Mucosa of rectum (tissue), 2 donors: ENCODE measurements at regions not wholly inside any gene's neighbourhood (a gene's known extent, or its start where the extent isn't known, plus 50 kb on each side); places are given as distances from the start of the nearest gene placed in this dataset.

Source experiments
- H3K27ac ChIP-seq, 2 donors: one replicate each; pipeline ENCODE4 v1.7.0; 2013; ENCODE audit warnings: inconsistent platforms in 2 of 2, low read depth in 2 of 2, low read length in 2 of 2
- H3K27me3 ChIP-seq, 2 donors: one replicate each; pipeline ENCODE4 v1.7.0; 2013; ENCODE audit warnings: low read length in 2 of 2; ENCODE audit not compliant: control insufficient read depth in 2 of 2, insufficient read depth in 2 of 2
- H3K36me3 ChIP-seq, 2 donors: one replicate each; pipeline ENCODE4 v1.7.0; 2013; ENCODE audit warnings: low read length in 2 of 2; ENCODE audit not compliant: control insufficient read depth in 2 of 2, insufficient read depth in 2 of 2
- H3K4me1 ChIP-seq, 2 donors: one replicate each; pipeline ENCODE4 v1.7.0; 2013; ENCODE audit warnings: low read length in 2 of 2, mild to moderate bottlenecking in 1 of 2; ENCODE audit not compliant: control insufficient read depth in 2 of 2, insufficient read depth in 2 of 2
- H3K4me3 ChIP-seq, 2 donors: one replicate each; pipeline ENCODE4 v1.7.0; 2013; ENCODE audit warnings: low read length in 2 of 2
- H3K9ac ChIP-seq, 2 donors: one replicate each; pipeline ENCODE4 v1.7.0; 2013; ENCODE audit warnings: low read length in 2 of 2, low read depth in 1 of 2, mild to moderate bottlenecking in 1 of 2
- H3K9me3 ChIP-seq, 2 donors: one replicate each; pipeline ENCODE4 v1.7.0; 2013; ENCODE audit warnings: low read length in 2 of 2; ENCODE audit not compliant: control insufficient read depth in 2 of 2
- donor health status: healthy.
- donor health status: Normal muscosa, but diverticular disease.

DNA sequence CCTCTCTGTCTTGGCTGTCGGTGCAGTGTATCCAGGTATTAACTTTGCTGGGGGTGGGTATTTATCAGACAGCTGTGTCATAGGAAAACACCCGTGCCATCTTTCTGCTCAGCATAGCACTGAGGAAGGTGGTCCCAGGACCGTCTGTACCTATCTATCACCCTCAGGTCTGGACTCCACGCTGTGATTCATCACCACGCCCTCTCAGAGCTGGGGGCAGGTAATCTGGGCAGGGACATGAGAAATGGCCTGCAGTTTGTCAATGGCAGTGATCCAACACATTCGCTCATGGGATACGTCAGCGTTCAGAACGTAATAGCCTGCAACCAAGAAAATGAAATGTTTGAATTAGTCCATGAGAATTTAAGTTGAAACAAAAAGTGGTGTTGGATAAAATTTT, 151.6 kb upstream of the MAP1B start:
- peaks cover 2 to 4% of the 10 kb centered on the region in 2 donors for H3K27me3 ChIP-seq
- no peaks in the 10 kb centered on the region for H3K4me1 ChIP-seq
- no peak overlapping the region for H3K4me3 ChIP-seq
- H3K9ac ChIP-seq, result no peak overlapping the region
- no peak overlapping the region for H3K27ac ChIP-seq
- H3K9me3 ChIP-seq, result no peaks in the 10 kb centered on the region
- no peaks in the 10 kb centered on the region for H3K36me3 ChIP-seq

DNA sequence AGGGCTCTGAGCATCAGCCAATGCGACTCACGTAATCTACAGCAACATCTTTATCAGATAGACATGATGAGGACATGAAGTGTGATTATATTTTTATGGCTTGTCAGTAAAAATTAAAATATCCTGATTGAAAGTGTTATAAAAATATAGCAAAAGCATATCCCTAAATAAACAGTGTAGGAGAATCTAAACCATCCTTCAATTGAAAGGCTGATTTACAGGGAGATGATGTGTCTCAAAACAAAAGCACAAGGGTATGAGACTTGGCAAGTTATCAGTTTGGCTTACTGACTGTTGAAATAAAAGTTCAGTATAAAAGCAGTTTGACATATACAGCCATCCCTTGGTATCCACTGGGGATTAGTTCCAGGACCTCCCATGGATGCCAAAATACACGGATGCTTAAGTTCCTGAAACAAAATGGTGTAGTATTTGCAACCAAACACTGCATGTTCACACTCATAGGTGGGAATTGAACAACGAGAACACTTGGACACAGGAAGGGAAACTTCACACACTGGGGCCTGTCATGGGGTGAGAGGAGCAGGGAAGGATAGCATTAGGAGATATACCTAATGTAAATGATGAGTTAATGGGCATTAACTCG, 149.9 kb upstream of the MAP1B start:
- Histone ChIP-seq H3K9me3 (no peaks in the 10 kb centered on the region), H3K4me1 (no peaks in the 10 kb centered on the region), H3K27me3 (peaks cover 2 to 4% of the 10 kb centered on the region in 2 donors), H3K4me3 (no peak overlapping the region), H3K36me3 (no peaks in the 10 kb centered on the region), H3K9ac (no peak overlapping the region), H3K27ac (no peak overlapping the region)

DNA sequence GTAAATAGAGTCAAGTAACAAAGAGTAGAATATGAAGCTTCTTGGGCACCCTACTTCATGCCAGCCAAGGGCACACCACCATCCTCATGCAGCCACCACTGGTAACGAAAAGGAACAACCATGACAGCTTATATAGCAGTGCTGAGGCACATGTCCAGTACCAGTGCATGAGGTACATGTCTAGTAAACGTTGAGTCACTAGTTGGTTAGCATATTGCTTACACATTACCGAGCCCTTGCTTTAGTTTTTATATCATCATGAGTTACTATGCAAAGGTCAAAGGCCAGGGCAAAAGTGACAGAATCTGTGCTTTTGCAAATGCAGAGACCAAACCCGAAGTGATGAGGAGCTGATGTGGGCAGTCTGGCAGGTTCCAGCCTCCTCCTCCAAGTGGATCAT, 147.1 kb upstream of the MAP1B start:
- peaks cover 0 to 2% of the 10 kb centered on the region in 2 donors for H3K27me3 ChIP-seq
- H3K4me3 ChIP-seq, result no peak overlapping the region
- H3K36me3 ChIP-seq, result no peaks in the 10 kb centered on the region
- H3K9ac ChIP-seq, result no peak overlapping the region
- no peaks in the 10 kb centered on the region for H3K4me1 ChIP-seq
- H3K9me3 ChIP-seq, result no peaks in the 10 kb centered on the region
- no peak overlapping the region for H3K27ac ChIP-seq

DNA sequence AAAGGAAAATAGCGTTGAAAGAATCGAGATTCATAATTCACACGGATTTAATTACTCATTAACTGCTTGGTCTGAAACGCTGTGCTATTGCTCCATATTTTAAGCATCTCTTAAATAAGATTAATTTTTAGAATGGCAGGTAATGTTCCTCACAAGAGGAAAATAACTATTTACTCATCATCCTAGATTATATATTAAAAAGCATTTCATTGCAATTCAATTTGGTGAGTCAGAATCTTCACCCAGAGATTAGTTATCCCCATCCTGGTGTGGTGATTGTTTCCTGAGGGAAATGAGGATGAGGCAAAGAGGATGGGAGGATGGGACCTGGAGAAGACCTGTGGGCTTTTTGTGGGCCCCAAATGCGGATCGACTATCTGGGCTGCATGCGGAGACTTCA, 145.5 kb upstream of the MAP1B start:
- H3K4me1 ChIP-seq, result no peaks in the 10 kb centered on the region
- H3K9ac ChIP-seq, result no peak overlapping the region
- H3K27ac ChIP-seq, result no peak overlapping the region
- H3K4me3 ChIP-seq, result no peak overlapping the region
- no peaks in the 10 kb centered on the region for H3K9me3 ChIP-seq
- H3K36me3 ChIP-seq, result no peaks in the 10 kb centered on the region
- peaks cover 0 to 2% of the 10 kb centered on the region in 2 donors for H3K27me3 ChIP-seq

DNA sequence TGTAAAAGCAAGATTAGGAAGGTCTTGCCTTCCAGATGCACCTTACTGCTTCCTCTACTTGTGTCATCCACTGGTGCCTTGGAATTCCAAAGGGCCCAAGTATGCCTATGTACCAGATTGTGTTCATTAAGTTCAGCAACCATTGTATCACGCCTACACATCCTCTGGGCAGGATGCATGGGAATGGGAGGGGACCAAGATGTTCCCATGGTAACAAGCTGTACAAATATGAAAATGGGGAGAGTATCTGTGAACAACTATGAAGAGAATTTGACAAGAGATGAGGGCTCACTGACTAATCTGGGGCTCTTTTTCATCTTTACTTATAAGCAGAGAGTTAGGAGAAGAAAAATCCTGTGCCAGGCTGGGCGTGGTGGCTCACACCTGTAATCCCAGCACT, 137.8 kb upstream of the MAP1B start:
- Histone ChIP-seq H3K27ac (no peak overlapping the region), H3K9me3 (no peaks in the 10 kb centered on the region), H3K36me3 (no peaks in the 10 kb centered on the region)

DNA sequence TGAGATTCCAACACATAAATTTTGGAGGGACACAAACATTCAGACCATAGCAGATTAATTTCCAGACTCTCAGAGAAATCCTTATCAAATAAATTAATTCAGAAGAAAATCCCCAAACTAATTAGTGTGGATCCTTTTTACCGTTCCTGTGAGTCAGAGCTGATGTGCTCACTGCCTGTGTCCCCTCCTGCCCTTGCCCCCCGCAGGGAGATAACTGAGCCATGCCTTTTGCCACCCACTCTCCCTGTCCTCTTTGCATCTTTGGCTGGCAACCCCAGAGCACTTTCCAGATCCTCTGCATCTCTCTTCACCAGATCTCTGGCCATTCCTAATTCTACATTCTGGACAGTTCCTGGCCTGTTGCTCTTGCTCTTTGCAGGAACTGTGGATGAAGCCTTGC, 135.4 kb upstream of the MAP1B start:
- no peaks in the 10 kb centered on the region for H3K9me3 ChIP-seq
- H3K4me1 ChIP-seq, result no peaks in the 10 kb centered on the region
- no peak overlapping the region for H3K27ac ChIP-seq
- H3K4me3 ChIP-seq, result no peak overlapping the region
- no peaks in the 10 kb centered on the region for H3K27me3 ChIP-seq
- no peak overlapping the region for H3K9ac ChIP-seq
- H3K36me3 ChIP-seq, result no peaks in the 10 kb centered on the region

More for the DNA sequence above, 137.8 kb upstream of the MAP1B start:
- Histone ChIP-seq H3K4me1 (no peaks in the 10 kb centered on the region), H3K9ac (no peak overlapping the region), H3K27me3 (peaks cover 0 to 2% of the 10 kb centered on the region in 2 donors), H3K4me3 (no peak overlapping the region)

DNA sequence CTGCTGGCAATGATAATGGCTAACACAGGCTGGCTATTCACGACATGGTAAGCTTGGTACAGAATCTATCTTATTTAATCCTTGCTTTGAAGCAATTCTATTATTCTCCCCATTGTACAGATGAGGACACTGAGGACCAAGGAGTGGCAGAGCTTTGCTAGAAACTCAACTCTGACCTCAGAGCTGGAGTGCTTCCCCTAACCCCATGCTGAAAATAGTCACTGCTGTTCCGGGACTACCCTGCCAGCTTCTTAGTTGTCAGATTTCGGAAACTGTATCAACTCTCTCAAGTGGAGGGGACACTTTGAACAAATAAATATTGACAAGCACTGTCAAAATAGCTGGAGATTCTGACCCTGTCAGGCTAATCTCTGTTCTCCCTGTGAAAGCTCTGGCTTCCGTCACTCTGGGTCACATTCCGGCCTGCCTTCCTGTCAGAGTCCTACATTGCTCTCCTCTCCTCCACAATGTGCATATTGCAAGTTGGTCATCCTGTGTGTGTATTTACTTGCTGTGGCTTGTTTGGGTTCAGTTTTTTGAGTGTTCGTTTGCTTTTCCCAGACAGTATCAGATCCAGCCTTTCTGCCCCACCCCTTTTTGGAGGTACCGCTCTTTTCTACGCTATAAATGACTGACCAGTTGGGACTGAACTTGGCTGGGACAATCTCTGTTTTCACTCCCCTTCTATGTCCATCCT, 134.3 kb upstream of the MAP1B start:
- Histone ChIP-seq H3K9ac (no peak overlapping the region), H3K4me3 (no peak overlapping the region), H3K36me3 (no peaks in the 10 kb centered on the region), H3K9me3 (no peaks in the 10 kb centered on the region), H3K27ac (no peak overlapping the region), H3K4me1 (no peaks in the 10 kb centered on the region), H3K27me3 (no peaks in the 10 kb centered on the region)

DNA sequence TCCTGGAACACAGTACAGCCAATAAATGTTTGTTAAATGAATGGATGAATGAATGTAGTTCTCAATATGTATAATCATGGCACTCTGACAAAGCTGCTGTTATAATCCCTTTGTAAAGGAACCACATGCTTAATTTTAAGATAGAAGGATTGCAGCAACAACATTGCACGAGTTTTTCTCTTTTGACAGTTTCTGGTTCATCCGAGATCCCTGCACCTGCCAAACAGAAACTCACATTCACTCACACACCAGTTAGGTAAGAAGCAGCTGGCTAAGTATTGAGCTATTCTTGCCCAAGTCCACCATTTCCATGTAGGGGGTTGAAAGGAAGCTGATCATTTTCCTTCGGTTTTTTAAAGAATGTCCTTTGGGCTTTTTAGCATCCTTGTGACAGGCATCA, 133.7 kb upstream of the MAP1B start:
- no peaks in the 10 kb centered on the region for H3K9me3 ChIP-seq
- H3K27ac ChIP-seq, result no peak overlapping the region
- H3K27me3 ChIP-seq, result no peaks in the 10 kb centered on the region
- H3K4me1 ChIP-seq, result no peaks in the 10 kb centered on the region
- H3K9ac ChIP-seq, result no peak overlapping the region
- H3K36me3 ChIP-seq, result no peaks in the 10 kb centered on the region
- H3K4me3 ChIP-seq, result no peak overlapping the region

DNA sequence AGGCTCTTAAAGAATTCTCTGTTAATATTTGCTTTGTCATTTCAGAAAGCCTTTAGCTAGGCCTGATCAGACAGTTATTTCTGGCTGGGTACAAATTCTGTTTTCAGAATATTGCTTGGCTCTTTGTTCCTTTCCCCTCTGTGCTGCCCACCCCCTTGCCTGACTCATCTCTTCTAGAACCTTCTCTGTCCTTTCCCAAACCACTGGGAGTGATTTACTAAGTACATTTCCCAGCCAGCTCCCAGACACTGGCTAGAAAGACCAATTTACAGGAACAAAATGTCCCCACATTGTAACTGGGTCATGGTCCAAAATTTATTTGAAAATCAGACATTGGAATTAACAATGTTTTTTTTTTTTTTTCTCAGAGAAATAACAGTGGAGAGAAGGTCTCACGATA, 133.1 kb upstream of the MAP1B start:
- H3K27me3 ChIP-seq, result no peaks in the 10 kb centered on the region
- no peak overlapping the region for H3K4me3 ChIP-seq
- H3K4me1 ChIP-seq, result no peaks in the 10 kb centered on the region
- H3K36me3 ChIP-seq, result no peaks in the 10 kb centered on the region
- no peak overlapping the region for H3K27ac ChIP-seq
- H3K9ac ChIP-seq, result no peak overlapping the region
- H3K9me3 ChIP-seq, result no peaks in the 10 kb centered on the region

DNA sequence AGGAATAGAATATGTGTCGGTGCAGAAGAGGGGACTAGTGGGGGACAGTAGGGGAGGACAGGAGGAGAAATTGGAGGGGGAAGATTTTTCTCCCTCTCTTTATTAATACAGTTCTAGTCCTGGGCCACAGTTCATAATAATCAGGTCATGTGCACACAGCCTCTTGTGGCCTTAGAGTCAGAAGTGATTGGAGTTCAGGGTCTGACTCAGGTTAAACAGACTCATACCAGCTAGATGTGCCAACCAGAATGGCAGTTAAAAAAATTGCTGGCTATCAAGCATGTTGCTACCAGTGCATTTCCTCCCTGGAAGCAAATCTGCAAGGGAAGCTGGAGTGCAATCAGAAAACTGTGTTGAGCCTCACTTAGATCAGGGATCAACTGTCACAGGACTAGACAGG, 132.7 kb upstream of the MAP1B start:
- Histone ChIP-seq H3K4me3 (no peak overlapping the region), H3K27me3 (no peaks in the 10 kb centered on the region), H3K9me3 (no peaks in the 10 kb centered on the region), H3K9ac (no peak overlapping the region), H3K4me1 (no peaks in the 10 kb centered on the region), H3K27ac (no peak overlapping the region), H3K36me3 (no peaks in the 10 kb centered on the region)
